A204.1 (cell line): ENCODE measurements at regions not wholly inside any gene's neighbourhood (a gene's known extent, or its start where the extent isn't known, plus 50 kb on each side); places are given as distances from the start of the nearest gene placed in this dataset.

Experiments
- FAIRE-seq: peaks from 2 replicates; lab custom pipeline; 2012; peaks lifted over from hg19 to GRCh38; lab: Jason Lieb, UNC

DNA sequence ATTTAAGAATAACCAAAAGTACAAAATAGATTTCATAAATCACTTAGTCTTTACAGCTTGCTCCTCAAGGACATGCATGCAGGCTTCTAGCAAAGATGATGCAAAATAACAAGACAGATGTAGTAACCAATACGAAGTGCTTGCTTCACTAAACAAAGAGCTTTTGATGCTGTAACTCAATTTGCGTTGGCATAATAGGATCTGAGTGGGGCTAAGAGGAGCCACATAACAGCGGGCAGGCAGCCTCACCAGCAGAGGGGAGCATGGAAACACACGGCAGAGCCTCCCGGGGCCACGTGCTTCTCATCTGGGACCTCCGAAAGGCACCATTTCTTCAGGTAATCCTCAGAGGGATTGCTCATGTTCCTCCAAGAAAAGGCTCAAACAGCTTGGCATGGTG, 139.7 kb downstream of the C5orf15 start:
- no peak for FAIRE-seq

DNA sequence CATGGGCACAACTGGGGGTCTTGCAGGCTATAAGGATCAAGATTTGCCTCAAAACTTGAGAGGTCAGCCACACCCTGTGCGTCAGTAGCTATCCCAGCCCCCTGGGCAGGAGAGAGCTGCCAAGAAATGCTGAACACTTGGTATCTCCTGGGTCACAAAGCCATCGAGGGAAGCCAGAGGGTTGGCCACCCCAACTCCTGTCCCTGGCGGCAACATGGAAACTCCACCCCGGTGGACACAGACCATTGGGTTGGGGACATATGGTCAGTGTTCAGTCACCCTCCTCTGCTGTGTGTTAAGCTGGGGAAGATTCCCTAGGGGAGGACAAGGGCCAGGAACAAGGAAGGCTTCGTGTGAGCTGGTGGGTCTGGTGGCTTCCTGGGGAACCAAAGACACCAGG, 140.6 kb downstream of the C5orf15 start:
- FAIRE-seq, result no peak

- no peak for FAIRE-seq
These were observed 141.4 kb downstream of the C5orf15 start for GRCh38 chr5:133827011-133827410.

DNA sequence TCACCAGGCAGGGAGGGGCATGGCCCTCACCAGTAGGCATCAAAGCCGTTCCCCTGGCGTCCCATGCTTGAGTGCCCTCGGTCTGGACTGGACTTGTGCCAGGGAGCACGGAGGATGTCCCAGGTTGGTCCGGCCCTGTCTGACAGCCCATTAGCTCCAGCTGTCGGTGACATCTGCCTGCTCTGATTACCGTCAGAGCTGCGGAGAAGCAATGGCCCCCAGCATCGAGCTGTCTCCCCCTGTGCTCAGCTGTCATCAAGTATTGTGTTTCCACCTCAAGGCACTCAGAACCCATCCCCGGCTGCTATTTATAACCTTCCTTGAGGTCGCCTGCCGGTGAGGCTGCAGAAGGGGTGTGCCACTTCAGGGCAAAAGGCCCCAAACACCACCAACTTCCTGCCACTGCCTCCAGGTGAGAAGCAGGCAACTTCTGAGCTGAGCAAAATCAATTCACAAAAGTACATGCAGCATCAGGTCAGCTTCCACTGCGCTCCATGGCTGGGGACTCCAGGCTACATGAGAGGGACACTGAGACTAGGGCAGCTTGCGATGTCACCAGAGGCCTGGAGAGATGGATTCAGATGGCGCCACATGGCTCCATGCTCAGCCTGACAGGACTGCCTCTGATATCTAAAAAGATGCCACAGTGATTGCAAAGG, 142.7 kb downstream of the C5orf15 start:
- no peak for FAIRE-seq

- no peak for FAIRE-seq
These were observed 143.7 kb downstream of the C5orf15 start for GRCh38 chr5:133824661-133825254.

DNA sequence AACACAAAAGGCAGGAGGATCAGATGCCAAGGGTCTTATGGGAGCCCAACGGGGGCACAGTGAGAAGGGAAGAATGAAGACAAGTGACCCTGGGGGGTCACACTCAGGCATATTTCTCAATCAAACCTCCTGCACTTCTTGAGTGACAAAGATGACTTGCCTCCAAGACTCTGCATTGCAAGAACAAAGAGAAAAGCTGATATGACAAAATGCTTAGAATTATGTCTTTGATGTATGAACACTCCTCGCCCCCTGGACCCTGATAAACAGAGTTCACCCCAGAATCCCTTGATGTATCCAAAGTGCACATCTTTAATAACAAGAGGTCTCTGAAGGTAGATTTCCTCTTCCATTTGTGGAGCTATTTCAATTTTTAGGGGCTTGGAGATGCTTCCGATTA, 146.5 kb downstream of the C5orf15 start:
- no peak for FAIRE-seq

DNA sequence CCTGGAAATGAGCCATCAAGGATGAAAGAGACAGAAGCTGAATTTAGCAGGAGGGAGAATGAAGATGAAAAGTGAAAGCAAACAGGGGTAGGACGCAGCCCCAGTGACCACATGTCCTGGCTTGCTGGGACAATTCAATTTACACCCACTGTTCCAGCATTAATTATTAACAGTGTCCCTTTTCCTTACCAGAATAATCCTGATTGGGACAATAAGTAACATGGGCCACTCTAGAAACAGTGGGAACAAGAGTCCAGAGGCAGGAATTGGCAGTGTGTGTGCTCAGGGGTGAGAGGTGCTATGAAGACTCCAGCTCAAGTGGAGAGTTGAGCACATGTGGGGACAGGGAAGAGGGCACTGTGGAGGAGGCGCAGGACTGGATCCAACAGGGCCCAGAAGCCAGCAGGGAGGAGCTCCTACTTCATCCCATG, 147.1 kb downstream of the C5orf15 start:
- FAIRE-seq, result no peak

DNA sequence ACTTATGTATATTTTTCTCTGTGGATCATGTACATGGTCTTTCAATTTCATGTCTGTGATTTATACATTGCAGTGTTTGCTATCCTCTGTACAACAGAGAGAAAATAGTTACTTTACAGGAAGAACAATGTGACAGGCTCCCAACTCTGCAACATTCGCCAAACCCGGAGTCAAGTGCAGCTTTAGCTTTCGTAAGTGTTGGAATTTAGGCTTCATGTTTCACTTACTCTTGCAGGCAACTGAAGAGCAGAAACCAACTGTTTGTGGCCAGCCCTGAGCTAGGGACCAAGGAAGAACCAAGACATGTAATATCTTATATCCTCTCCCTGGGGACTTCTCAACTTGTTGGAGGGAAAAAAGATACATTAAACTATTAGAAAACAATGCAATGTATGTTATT, 147.9 kb downstream of the C5orf15 start:
- no peak for FAIRE-seq

GRCh38 chr5:133819977-133820471, 148.4 kb downstream of the C5orf15 start:
- FAIRE-seq, result no peak

DNA sequence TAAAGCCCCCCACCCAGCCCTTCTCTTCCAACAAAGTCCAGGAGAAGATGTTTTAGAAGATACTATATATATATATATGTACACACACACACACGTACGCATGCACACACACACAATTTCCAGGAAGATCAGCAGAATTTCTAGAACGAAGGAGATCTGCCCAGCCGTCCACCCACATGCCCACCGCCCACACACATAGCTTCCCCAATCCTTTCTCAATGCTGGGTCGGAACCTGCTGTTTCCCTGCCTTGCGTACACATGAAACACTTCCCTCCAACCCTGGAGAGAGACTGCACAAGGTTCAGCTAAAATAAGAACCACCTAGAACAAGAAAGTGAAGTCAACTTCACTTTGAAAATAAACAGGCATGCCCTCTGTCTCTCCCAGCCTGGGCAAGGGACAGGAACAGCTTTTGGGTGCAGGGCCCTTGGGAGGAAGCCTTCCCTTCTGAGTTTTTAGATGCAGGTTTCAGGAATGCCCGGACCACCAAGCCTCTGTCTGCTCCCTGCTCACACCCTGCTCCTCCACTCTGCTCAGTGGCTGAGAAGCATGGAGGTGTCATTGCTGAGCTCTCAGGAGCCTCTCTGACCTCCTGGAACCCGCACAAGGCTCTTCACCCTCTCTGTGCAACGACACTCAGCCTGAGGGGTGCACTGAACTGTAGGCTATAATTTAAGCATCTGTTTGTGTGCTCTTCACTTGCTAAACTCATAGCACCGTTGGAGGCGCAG, 149.4 kb downstream of the C5orf15 start:
- FAIRE-seq, result no peak

DNA sequence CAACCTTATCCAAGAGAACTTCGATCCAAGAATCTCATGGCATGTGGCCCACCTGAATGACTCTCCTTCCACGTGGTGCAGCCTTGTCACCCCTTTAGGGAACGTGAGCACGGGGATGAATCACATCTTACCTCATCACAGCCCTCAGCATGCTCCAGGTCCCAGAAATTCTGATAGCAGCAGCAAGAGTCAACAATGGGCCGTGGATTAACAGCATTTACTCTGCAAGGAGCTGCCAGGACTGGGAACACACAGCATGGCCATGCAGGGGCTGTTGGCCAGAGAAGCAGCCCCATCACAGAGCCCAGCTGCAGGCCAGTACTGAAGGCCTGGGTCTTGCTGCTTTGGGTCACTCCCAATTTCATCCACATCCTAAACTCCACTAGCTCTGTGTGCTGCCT, 150.4 kb downstream of the C5orf15 start:
- FAIRE-seq, result no peak

DNA sequence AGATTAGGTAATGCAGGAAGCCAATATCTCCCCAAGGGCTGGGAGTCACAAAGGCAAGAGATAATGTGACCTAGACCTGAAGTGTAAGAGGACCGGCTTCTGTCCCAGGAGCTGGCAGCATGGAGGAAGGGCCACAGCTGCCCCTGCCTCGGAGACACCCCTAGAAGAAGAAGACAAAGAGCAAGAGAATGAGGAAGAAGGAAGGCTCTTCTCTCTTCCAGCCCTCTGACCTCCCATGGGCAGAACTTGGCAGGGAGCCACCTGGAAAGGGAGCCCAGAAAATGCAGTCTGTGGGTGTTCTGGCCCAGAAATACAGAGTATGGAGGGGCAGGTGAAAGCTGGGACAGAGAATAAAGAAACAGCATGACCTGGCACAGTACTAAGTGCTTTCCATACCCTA, 151.0 kb downstream of the C5orf15 start:
- FAIRE-seq, result no peak

DNA sequence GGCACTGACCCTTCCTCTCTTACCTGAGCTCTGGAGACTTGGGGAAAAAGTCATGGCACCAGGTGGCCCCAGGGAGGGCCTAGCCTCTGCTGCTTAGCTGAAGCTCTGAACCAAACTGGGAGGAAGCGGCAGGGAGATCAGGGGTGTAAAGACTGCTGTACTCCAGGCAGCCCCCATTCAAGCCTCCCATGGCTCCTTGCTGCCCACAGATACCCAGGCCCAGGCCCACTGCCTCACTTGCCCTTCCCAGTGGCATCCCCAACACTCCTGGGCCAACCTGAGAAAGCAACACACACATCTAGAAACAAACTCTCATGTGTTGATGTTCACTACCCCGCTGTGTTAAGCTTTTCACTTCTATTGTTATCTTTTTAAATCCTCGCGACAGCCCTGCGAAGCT, 151.6 kb downstream of the C5orf15 start:
- no peak for FAIRE-seq

DNA sequence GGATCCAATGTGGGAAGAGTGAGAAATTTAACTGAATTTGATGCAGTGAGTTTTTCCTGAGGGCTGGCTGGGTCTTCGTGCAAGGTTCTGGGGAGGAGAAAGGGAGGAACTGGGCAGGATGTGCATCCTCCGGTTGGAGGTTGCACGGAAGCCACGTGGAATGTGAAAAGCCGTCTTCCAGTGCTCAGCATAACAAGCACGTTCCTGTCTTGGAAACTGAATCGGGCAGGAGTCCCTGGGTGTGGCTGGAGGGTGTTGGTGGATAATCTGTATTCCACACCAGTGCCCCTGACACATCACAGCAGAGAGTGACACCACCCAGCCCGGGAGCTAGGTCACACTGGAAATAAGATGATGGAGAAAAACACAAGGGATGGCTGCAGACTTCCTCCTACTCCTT, 154.3 kb downstream of the C5orf15 start:
- no peak for FAIRE-seq

- no peak for FAIRE-seq
These were observed 157.3 kb downstream of the C5orf15 start for GRCh38 chr5:133811168-133811567.

GRCh38 chr5:133809801-133810200, 158.6 kb downstream of the C5orf15 start:
- FAIRE-seq, result no peak

- no peak for FAIRE-seq
These were observed 161.1 kb downstream of the C5orf15 start for GRCh38 chr5:133807348-133807747.

- no peak for FAIRE-seq
These were observed 161.6 kb downstream of the C5orf15 start for GRCh38 chr5:133806847-133807246.

GRCh38 chr5:133801955-133802751, 166.3 kb downstream of the C5orf15 start:
- no peak for FAIRE-seq

DNA sequence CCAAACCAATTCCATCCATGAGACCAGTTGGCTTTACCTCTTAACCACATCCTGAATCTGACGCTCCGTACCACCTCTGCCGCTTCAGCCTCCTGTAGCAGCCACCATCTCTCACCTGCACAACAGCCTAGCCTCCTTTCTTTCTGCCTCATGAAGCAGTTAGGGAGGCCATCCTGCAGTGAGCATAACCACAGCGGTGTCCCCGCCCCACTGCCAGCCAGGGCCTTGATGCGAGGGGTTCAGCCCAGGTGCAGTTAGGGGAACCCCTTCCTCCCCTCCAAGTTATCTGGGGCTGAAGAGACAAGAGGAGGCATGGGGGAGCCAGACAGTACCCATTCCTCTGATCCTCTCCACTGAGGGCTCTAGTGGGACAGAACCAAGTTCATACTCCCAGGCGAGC, 167.0 kb downstream of the C5orf15 start:
- FAIRE-seq, result no peak

- FAIRE-seq, result no peak
These were observed 168.7 kb downstream of the C5orf15 start for GRCh38 chr5:133799571-133800237.

- no peak for FAIRE-seq
These were observed 171.3 kb downstream of the C5orf15 start for GRCh38 chr5:133797167-133797566.
